GDM1 (cell line): ENCODE measurements at regions not wholly inside any gene's neighbourhood (a gene's known extent, or its start where the extent isn't known, plus 50 kb on each side); places are given as distances from the start of the nearest gene placed in this dataset.

Experiments used
- DNase-seq: peaks from one replicate; lab custom pipeline; 2025; lab: John Stamatoyannopoulos, UW

DNA sequence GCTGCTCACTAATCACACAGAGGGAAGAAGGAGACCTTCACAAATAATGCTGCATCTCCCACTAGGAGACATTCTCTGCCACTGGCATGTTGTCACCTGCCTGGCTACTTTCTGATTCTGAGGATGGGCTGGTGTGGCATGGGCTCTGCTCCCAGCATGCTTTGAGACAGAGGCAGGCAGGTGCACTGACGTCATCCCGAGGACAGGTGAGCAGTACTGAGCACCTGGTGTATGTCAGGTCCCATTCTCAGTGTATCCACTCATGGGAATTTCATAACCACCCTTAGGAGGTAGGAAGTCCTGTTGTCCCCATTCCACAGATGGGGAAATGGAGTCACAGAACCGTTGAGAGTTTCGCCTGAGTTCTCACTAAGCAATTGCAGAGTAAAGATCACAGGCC is 597.9 kb downstream of the VRK1 start:
- DNase-seq: no peak

- DNase-seq: no peak
Observed at GRCh38 chr14:97401714-97402113, 604.5 kb downstream of the VRK1 start.

GRCh38 chr14:97402279-97402678 is 605.1 kb downstream of the VRK1 start:
- DNase-seq: no peak

GRCh38 chr14:97407701-97408407 is 610.7 kb downstream of the VRK1 start:
- DNase-seq: no peak

- no peak for DNase-seq
Observed at GRCh38 chr14:97408503-97408902, 611.3 kb downstream of the VRK1 start.

GRCh38 chr14:97408937-97409815 is 612.0 kb downstream of the VRK1 start:
- no peak for DNase-seq

DNA sequence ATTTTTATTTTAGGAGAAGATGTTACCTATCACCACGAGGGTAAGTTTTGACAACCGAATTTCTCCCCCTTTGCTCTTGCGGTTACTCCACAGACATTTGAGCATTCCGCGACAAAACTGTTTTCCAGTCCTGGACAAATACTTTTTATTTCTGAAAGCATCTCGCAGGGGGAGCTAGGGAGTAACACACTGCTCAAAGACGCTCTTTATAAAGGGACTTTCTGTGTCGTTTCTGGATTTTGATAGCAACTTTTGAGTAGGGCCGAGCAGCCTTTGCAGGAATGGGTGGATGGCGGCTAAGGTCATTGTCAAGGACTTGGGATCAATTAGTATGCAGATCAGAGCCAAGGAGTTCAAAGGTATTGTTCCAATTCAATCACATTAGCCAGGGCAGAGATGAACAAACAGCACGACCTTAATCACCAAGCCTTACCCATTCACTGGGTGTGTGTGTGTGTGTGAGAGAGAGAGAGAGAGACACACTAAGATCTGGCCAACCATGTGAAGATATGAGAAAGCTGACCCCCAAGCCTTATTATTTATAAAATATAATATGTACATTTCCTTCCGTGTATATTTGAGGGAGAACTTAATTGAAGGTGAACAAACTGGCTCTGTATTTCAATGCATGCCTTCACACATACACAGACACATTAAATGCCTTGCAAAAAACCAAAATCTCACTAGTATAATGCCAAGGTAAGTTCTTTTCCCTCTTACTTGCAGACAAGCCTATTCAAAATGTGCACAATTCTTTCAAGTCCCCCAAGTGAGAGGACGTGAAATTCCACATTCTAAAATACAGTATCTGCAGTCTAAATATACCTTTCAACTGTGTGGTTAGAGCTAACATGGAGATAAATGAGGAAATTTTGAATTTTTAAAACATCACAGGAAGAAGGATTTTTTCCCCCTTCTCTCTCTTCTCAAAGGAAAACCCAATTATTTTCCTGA is 613.8 kb downstream of the VRK1 start:
- no peak for DNase-seq

DNA sequence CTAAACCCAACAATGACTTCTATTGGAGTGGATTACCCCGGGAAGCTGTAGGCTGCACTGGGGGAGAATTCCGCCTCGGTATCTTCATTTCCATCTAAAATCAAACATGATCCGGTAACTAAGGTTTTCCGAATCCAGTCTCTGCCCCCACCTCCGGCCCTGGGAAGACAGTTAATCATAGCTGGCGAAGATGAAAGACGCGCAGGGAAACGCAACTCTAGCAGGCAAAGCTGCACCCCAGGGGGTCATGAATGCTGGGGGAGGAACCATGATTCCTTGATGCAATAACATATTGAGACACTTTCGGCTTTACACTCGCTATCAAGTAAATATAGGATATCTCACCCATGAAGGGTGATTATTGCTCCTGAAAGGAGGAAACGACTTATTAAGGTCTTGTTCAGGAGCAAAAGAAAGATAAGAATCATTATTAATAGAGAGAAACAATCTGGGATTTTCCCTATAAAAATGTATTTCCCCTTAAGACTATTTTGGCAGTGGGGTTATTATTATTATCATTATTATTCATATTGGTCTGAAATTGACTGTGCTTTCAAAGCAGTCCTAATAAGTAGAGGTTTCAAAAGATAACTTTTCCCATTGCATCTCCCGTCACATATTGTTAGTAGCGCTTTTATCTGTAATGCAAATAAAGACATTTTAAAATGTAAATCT is 614.9 kb downstream of the VRK1 start:
- DNase-seq: no peak

DNA sequence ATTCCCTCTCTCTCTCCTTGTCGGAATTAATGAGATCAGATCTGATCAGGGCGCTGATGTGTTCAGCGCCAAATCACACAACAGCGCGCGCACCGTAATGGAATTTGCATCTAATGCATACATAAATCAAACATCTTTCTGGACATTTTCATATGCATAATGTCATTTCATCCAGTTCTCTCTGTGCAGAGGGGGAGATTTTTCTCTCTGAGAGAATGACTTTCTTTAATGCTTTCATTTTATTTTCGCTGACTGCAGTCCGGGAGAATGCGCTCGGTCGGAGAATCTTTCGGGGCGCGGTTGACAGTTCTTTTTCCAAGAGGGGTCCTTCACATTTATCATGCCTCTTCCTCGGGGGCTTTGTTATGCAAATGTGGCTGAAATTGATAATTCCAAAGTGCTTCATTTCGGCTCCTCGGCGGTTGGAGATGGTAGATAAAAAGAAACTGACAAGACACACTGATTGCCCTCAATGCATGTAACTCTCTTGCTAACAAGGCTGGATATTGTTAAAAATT is 615.9 kb downstream of the VRK1 start:
- no peak for DNase-seq

DNA sequence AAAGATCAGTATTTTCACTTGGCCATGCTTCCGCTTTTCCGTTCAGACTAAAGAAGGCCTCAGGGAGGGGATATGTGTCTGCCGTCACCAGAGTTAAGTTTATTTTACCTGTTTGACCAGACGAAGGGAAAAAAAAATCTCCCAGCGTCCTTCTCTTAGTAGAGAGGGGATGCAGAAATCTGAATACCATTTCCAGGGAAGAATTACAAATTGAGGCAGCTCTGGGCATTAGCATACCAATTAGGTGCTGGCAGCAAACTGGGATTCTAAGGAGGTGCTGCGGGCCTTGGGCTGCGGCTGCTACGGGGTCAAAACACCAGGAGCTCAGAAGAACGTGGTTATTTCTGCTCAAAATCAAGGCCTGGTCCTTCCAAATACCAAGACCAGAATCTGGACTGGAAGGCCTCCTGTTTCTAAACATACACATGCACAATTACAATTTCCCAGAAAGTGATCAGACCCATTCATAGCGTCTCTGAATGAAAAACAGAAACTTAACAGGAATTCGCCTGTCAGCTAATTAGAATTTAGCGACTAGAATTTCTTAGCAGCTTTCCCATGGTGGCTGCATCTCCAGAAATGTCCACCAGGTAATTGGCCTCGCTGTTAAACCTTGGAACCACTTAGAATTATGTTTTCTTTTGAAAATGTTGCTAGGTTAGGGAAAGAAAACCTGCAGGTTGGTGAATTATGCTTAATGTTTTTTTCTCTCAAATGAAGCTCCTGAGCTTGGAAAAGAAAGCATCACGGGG is 617.0 kb downstream of the VRK1 start:
- DNase-seq: no peak

DNA sequence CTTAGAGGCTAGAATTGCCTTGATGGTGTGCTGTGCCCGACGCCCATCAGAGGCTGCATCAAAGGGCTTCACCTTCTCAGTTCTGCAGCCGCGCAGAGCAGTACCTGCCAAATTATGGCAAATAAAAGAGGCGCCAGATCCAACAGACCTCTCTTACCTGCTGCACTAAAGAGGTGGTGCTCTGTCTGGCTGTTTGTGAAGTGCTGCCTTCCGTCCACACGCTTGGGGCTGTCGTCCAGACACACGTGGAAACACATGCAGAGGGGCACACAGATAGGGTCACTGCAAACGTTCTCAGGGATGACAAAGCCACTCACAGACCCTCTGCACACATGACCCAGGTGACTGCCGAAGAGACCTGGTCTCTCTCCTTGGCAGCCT is 617.5 kb downstream of the VRK1 start:
- DNase-seq: no peak

- no peak for DNase-seq
Observed at GRCh38 chr14:97415907-97416306, 618.7 kb downstream of the VRK1 start.

GRCh38 chr14:97416550-97416949 is 619.4 kb downstream of the VRK1 start:
- no peak for DNase-seq

DNA sequence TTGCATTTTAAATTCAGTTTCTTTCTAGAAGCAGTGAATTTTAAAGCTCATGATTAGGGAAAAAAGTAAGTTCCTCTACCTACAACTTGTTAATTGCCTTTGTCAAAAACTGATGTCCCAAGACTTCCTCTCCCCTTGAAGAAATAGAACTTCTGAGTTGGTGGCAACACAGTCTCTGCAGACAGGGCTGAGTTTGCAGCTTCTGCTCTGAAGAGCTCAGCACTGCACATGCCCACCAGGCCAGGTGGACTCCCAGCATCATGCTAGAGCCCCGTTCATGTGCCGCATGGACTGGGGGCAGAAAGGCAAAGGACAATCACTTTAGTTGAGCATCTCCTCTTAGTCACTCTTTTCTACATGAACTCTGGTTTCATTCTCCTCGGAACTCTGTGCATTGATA is 620.1 kb downstream of the VRK1 start:
- no peak for DNase-seq

- no peak for DNase-seq
Observed at GRCh38 chr14:97420211-97420610, 623.0 kb downstream of the VRK1 start.

DNA sequence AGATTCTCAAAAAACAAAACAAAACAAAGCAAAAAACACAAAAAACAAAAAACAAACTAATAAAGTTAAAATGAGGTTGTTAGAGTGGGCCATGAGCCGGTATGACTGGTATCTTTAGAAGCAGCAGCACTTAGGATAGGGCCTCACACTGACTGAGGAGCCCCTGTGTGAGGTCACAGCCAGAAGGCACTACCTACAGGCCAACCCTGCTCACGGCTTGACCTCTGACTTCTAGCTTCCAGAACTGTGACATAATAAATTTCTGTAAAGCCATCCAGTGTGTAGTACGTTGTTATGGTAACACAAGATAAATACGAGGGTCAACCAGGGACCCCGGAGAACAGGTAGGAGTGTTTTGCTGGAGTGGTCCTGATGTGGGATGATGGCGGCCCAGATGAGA is 629.6 kb downstream of the VRK1 start:
- no peak for DNase-seq

DNA sequence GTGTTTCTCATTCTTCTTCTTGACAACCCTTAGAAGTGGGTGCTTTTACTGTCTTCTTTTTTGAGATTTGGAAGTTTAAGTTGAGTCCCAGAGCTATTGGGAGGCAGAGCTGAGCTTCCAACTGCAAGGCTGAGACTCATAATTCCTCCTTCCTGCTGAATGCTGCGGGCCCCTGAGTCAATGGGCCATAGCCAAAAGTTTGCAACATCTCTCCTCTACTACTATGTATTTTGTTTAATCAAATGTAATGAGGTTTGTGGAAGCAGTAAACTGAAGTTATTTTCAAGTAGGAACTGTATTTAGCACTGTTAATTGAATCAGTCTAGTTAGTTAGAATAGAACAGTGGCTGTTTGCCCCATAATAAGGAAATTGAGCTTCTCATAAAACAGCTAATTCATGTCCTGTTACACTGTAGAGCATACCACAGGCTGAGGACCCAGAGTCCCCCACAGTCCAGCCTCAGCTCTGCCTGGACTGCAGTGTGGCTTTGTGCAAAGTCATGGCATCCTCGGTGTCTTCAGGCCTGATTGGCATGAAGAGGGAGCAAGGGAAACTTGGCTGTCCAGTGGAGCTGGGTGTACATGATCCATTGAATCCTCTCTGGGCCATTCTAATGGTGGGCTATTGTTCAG is 631.7 kb downstream of the VRK1 start:
- DNase-seq: no peak

GRCh38 chr14:97432586-97432985 is 635.4 kb downstream of the VRK1 start:
- DNase-seq: no peak

DNA sequence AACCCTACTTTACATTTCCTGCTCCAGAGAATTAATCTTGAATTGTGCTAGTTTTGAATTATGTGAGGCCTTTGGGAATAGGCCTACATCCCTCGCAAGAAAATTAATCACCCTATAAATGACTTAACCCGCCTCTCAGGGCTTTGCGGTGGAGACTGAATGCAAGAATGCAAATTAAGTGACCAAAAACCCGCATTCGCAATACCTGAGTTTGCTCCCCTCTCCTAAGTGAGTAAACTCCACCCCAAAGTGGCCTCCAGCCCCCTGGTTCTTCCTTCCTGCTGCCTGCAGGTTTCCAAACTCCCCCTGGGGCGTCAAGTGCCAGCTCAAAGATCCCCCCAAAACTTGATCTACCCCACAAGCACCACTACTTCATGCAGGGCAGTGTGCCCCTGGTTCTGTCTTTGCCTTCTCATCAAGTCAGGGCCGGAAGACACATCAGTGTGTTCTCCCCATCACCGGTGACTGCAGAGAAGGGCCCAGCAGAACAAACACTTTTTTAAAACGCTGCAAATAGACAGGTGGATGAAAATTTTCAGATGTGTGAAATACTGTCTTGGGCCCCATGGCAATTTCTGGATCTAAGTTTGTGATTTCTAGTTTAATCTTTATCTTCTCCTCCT is 644.7 kb downstream of the VRK1 start:
- DNase-seq: no peak

- no peak for DNase-seq
Observed at GRCh38 chr14:97442363-97442762, 645.2 kb downstream of the VRK1 start.
